Superior temporal gyrus (tissue), 1 donor: ENCODE measurements at regions not wholly inside any gene's neighbourhood (a gene's known extent, or its start where the extent isn't known, plus 50 kb on each side); places are given as distances from the start of the nearest gene placed in this dataset.

Source experiments
- DNase-seq: peaks from one replicate; pipeline ENCODE4 v3.0.0-alpha.2; 2016; ENCODE audit errors: extremely low spot score

DNA sequence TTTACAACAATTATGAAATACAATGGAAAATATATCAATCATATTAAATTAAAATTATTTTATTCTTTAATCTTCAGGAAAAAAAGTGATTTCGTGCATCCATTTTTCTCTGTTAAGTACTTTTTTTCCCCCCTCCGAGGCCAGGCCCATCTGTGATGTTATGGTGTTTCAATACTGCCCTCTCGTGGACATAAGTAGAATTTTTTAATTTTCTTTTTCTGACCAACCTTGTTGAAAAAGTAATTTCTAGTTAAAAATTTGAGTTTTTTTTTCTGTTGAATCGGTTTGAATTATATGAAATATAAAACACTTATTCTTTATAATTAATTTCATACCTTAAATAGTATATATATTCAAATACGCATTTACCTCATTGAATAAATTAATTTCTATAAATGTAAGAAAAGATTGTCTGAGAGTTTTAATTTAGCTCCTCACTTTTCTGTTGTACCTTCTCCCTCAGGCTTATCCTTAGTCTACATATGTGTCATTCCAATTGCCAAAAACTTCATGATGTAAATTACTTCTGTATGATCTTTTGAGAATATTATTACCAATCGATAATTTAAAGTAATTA, 175.8 kb upstream of the TECRL start:
- DNase-seq: peak; percentile 48

DNA sequence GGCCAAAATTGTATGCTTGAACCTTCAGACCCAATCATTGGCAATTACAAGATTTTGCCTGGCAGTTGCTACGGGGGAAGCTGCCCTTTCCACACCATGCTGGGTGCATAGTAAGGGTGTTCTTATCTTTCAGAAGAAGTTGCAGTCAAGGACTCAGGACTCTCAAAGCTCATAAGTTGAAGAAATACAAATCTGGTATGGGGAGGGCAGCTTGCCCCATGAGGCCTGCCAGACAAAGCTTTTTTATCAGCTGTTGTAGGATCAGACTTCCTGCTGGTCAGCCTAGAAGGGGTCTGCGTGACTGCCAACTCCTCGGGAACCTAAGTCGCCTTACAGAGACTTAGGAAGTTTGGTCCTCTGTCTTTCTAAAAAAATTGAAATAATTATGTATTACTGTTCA, 174.9 kb upstream of the TECRL start:
- no peak for DNase-seq

DNA sequence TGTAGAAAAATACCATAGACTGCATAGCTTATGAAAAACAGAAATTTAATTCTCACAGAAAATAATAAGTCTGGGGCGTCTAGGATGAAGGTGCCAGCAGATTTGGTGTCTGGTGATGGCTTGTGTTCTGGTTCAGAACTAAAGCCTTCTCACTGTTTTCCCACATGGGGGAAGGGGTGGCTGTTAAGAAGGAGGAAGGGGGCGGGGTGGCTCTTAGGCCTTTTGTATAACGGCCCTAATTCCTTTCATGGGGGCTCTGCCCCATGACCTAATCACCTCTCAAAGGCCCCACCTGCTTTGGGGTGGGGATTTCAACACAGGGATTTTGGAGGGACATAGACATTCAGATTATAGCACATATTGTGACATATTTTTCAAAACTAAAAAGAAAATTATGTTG, 173.2 kb upstream of the TECRL start:
- no peak for DNase-seq

DNA sequence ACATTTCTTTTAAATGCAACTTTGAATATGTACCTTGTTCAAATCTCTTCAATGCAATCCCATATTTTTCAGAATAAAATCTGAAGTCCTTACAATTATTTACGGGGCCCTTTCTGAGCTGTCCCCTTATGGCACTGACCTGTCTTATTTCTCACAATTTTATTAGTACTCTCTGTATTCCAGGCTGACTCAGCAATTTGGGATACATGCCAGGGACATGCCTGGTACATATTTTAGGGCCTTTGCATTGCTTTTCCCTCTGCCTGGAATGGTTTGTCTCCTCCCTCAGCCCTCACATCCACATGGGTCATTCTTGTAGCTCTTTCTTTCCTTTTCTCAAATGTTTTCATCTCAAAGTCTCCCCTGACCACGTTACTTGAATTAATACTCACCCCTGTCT, 172.2 kb upstream of the TECRL start:
- no peak for DNase-seq

DNA sequence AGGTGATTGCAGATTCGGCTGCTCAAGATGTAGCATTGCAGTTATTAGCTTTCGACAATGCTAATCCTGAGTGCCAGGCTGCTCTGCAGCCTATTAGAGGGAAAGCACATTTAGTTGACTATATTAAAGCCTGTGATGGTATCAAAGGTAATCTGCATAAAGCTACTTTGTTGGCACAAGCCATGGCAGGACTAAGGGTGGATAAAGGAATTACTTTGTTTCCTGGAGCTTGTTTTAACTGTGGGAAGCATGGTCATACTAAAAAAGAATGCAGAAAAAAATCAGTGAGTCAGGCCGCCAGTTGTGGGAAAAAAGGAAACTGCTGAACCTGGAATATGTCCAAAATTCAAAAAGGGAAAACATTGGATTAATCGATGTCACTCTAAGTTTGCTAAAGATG, 154.9 kb upstream of the TECRL start:
- no peak for DNase-seq

DNA sequence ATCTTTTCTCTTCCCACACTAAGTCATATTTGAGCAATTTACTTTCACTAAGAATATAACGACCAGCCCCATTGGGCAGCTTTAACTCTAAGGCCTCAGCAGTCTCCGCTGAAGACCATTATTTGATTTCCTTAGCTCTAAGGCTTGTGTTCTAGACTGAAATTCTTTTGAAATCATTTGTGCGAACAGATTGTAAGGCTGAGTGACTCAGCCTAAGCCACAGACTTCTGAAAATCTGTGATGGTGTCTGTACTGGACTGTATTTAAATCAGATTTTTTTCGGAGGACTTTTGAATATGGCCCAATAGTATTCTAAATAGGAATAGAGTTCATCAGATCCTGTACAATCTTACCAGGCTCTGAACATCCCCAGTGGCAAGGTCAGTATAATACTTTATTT, 150.3 kb upstream of the TECRL start:
- DNase-seq: no peak

DNA sequence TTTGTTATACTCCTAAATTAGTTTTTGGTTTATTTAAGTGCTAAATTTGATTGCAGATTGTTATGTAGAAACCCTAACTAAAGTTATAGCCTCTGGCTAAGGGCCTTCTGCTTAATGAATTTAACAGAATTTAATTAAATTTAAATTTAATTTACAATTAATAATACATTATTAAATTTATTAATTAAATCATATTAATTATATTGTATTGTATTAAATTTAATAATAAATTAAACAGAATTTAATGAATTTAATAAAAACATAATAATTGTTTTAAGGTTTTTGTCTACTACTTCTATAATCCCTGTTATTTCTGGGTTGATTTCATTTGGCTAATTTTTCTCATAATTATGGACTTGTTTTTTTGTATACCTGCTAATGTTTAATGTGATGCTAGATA, 141.9 kb upstream of the TECRL start:
- DNase-seq: no peak

DNA sequence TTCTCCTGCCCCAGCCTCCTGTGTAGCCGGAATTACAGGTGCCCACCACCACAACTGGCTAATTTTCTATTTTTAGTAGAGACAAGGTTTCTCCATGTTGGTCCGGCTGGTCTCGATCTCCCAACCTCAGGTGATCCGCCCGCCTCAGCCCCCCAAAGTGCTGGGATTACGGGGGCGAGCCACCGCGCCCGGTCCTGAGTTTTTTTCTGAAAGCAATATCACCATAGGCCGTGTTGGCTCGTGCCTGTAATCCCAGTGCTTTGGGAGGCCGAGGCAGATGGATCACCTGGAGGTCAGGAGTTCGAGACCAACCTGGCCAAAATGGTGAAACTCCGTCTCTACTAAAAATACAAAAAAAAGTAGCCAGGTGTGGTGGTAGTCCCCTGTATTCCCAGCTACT, 136.3 kb upstream of the TECRL start:
- no peak for DNase-seq

DNA sequence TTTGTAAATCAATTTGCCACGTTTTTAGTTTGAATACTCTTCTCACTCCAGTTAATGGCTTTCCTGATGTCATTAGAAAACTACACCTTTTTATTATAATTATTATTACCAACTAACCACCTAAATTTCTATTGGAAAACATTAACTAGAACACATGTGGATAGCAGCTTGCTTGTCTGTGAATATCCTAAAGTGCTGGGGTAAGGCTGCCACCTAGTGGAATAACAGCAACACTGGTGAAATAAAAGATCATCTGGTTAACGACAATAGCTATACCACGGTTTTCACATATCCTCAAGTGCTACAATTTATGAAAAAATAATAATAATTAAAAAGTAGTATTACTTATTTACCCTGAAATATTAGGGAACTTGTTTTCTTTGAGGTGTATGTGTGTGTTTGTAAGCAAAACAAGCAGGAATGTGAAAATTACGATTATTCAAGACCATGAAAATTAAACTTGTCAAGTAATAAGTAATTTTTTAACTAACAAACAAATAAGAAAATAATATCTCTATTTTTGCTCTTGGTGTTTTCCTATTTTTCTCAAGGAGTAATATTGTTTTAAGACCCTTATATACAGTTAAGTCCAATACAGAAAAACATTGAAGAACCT, 130.1 kb upstream of the TECRL start:
- peak; percentile 89 for DNase-seq

DNA sequence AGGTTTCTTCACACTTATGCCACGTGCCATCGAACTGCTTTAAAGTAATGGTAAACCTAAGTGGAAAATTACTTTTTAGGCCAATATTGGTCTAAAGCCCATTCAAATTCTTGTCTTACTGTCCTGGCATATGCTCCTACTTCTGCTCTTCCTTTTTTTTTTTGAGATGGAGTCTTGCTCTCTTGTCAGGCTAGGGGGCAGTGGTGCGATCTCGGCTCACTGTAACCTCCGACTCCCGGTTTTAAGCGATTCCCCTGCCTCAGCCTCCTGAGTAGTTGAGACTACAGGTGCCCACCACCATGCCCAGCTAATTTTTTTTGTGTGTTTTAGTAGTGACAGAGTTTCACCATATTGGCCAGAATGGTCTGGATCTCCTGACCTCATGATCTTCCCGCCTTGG, 129.0 kb upstream of the TECRL start:
- DNase-seq: no peak

DNA sequence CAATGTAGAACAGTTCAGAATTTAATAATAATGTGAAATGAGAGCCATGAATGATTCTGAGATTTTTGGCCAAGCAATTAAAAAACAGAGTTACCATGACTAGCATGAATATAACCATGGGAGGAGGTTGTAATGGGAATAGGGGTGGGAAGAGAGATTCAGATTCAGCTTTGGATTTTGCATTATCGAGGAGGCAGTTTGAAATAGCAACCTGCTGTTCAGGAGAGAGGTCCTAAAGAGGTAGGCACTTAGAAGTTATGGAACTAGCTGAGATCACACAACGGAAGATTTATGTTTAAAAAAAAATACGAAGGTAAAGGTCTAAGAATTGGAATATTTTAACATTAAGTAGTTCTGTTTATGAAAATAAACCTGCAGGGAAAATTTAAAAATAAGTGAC, 124.4 kb upstream of the TECRL start:
- DNase-seq: no peak

DNA sequence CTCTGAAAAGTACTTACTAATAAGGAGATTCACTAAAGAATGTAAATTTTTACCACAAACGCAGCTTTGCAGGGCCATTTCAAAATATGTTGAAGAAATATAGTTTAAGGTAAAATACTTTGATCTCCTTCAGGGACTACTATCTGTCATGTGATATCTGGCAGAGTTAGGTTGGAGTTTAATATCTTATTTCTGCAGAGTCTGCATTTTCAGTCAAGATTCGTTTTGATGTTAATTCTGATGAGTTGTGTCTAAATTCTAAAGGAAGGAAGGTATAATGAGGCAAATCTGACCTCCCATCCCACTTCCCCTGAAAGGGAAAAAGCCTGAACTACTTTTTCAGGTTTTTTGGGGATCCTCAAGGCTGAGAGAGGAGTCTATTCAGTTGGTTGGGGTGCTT, 123.9 kb upstream of the TECRL start:
- DNase-seq: no peak

DNA sequence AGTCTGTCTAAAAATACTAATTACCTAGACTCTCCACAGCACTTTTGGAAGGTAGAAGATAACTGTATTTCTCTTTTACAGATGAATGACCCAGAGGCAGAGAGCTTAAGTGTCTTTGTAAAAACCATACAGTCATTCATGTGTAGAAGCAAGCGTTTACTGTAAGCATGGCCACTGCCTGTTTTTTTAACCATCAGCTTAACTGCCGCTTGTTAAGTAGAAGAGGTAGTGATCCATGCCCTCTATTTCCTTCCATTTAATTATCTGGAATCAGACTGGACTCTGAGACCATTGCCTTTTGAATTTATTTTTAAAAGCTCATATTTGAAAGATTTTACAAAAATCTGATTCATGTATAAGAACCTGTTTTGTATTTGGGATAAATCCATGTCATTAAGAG, 111.2 kb upstream of the TECRL start:
- DNase-seq: no peak

DNA sequence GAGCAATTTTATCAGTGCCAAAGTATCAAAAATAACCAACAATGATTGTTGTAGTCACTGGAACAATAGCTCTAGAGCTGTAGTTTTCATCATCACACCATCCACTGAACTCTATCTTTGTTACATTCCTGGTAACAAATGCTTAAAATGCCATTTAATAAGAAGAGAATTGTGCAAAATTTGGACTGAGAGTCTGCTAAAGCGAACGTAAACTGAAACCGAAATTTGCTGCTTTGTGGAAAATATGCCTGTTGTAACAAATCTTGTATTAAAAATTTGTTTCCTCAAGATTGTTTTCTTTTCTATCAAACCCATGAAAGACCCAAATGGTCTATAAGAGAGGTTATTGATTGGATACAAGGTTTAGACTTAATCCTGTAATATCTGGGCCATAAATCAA, 109.3 kb upstream of the TECRL start:
- no peak for DNase-seq

DNA sequence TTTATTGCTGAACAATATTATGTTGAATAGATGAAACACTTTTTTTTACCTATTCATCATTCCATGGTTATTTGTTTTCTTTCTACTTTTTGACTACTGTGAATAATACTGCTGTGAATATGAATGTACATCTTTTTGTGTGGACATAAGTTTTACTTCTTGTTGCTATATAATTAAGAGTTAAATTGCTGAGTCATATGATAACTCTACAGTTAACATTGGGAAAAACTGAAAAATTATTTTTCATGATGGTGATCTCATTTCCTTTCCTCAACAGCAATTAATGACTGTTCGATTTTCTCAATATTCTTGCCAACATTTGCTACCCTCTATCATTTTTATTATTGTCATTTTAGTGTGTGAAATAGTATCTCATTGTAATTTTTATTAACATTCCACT, 106.9 kb upstream of the TECRL start:
- DNase-seq: no peak

DNA sequence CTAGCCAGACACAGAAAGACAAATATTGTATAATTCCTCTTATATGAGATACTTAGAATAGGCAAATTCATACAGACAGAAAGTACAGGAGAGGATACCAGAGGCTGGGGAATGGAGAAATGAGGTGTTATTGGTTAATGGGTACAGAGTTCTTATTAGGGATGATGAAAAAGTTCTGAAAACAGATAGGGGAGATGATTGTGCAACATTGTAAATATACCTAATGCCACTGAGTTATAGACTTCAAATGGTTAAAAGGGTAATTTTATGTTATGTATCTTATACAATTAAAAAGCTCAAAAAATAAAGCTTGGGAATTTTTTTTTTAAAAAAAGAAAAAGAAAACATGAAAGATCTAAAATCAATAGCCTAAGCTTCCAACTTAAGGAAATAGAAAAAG, 98.8 kb upstream of the TECRL start:
- DNase-seq: no peak

DNA sequence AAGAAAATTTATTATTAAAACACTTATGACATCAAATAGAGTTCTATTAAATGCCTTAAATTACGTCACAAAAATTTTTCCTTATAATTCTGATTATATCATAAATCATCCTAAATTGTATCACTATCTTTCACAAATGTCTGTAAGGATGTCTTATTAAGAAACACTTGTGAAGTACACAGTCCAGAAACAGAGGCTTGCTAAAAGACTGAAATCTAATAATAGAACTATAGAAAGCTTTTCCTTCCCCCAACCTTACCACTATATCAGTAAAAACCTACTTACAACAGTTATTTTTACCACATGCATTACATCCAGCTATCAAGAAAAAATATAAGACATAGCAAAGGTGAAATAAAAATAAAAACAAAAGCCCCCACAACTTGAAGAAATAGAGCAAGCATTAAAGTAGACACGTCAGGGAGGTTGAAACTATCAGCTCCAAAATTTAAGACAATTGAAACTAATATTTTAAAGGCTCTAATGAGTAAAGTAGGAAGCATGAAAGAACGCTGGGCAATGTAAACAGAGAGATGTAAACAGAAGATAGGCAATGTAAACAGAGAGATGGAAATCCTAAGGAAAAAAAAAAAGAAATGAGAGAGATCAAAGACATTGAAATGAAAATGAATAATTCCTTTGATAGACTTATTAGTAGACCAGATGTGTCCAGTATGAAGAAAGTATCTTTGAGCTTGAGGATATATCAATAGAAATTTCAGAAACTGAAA, 94.9 kb upstream of the TECRL start:
- DNase-seq: no peak

DNA sequence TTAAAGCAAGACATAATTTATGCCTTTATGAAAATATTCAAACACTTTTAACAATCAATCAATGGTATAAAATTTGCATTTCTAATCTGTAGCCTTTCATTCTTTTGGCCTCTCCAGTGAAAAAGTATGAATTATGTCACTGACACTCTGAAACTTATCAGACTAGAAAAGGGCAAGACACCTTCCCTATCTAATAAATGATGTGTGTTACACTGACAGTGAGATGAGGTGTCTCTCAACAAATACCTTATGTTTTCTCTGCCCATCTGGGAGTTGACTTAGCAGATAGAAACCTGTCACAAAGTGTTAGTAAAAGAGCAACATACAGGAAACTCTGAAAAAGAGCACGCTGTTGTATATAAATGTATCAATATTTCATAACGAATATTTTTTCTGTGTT, 94.2 kb upstream of the TECRL start:
- DNase-seq: no peak

DNA sequence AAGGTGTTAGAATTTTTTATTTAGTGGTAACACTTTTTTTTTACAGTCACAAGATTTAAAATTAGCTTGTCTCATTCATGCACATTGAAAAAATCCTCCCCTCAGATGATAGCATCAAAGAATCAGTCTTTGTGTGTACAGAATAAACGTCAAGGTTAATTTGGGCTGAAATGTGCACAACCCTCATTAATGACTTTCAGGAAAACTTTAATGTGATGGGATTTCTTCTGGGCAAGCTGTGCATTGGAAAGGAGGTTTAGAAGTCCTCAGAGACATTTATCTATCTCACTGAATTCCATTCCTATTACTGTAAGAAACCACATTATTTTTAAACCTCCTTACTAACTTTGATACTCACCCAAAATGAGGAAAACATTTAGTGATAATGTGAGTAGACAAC, 88.2 kb upstream of the TECRL start:
- DNase-seq: no peak

DNA sequence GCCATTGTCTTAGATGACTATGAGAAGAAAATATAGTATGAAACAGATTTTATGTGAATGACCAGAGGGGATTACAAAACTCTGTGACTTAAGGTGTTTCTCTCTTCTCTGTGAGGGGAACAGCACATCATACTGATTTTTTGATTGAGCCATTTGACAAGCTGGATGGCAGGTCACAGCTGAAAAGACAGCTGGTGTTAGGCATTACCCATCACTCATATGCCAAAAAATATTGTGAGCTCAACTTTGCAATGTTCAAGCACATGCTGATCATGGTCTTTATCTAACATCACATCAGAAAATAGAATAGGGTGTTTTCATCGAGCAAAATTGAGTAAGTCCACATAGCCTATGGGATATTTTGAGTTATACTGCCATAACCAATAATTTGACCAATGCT, 86.7 kb upstream of the TECRL start:
- no peak for DNase-seq

DNA sequence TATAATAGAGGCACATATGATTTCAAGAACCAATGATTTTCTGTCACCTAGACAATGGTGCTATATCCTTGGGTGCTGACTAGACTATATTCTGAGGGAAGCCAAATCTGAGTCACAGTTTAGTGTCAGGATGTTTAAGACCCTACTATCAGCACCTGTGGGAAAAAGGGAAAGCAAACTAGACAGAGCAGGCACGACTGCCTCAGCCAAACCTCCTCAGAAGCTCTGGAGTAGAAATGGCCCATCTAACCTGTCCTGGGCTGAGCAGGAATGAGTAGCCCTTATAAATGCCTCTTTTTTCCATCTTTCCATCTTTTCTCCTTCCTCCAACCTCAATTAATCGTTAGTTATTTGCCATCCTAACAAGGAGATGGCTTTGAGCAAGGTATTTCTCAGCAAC, 80.4 kb upstream of the TECRL start:
- no peak for DNase-seq

DNA sequence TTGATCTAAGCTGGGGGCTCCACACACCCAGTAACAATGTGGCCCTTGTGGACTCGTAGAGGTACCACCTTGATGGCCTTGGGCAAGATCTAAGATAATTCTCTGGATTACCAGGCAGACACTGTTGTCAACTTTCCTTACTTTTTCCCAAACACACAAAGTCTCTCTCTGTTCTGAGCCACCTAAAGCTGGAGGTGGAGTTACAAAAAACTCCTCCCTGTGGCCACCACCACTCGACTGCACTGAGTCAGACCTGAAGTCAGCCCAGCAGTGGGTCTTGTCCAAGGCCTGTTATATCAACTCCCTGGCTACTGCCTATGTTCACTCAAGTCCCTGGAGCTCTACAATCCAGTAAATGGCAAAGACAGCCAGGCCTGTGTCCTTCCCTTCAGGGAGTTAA, 70.1 kb upstream of the TECRL start:
- no peak for DNase-seq

DNA sequence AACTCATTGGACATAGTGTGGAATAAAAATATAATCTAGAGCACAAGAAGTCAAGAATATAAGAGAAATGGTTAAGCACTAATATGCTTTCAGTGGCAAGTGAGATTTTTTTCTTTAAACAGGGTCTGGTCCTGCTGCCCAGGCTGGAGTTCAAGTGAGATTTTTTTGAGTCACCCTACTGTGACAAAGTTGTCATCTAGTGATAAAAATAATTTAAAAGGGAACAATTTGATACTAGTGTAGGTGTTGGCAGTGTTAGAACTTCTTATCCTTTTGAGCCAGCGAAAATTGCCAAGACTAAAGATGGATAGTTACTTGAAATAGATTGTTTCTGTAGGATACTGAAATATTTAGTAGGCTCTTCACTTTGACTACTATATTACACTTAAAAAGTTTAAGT, 67.9 kb upstream of the TECRL start:
- no peak for DNase-seq

DNA sequence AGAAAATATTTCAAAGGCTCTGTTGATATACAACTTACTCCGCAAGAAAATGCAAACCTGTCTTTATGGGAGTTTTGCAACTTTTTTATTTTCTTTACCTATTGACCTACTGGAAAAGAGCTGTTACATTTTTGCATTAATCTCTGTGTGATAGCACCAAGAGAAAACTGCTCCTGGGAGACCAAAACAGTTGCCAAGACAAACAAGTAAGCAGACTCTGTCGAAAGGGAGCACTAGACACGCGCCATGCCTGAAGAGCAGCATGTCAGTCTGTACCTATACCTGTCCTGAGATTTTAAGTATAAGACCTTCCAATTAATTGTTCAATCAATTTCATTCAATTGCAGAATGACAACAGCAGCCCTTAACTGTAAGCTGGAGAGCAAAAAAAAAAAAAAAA, 56.0 kb upstream of the TECRL start:
- no peak for DNase-seq
